GM23338 (cell line): ENCODE measurements at regions not wholly inside any gene's neighbourhood (a gene's known extent, or its start where the extent isn't known, plus 50 kb on each side); places are given as distances from the start of the nearest gene placed in this dataset.
A peak's percentile ranks its signal among the peaks of the same experiment; 100 is the strongest.

ENCODE experiments used
- ATAC-seq: fragments of 200-7000 bp; cut with Tn5 transposase; 3 replicates; pipeline ENCODE4 v1.9.1; 2020
- DNase-seq: peaks from one replicate; pipeline ENCODE4 v3.0.0-alpha.2; 2015; ENCODE audit warnings: low spot score
- H2AFZ ChIP-seq: fragments of 200-600 bp; sonication (generic); 2 replicates; pipeline ENCODE4 v1.8.0; 2016; ENCODE audit warnings: antibody characterized with exemption, mild to moderate bottlenecking, moderate library complexity
- H3F3A ChIP-seq: fragments of 200-600 bp; sonication (generic); replicated peaks from 2 replicates; pipeline ENCODE4 v1.8.0; 2017; ENCODE audit warnings: antibody characterized with exemption, mixed run types, low read depth
- H3K27ac ChIP-seq: fragments of 200-600 bp; sonication (generic); 2 replicates; pipeline ENCODE4 v1.6.1; 2016; ENCODE audit warnings: low read depth
- H3K27me3 ChIP-seq: fragments of 200-600 bp; sonication (generic); 2 replicates; pipeline ENCODE4 v1.8.0; 2016; ENCODE audit warnings: mild to moderate bottlenecking, mixed run types, moderate library complexity; ENCODE audit not compliant: insufficient read depth
- H3K36me3 ChIP-seq: fragments of 200-600 bp; sonication (generic); 2 replicates; pipeline ENCODE4 v1.8.0; 2016; ENCODE audit warnings: mild to moderate bottlenecking; ENCODE audit not compliant: insufficient read depth
- H3K4me1 ChIP-seq: fragments of 200-600 bp; sonication (generic); 2 replicates; pipeline ENCODE4 v1.8.0; 2016; ENCODE audit warnings: mild to moderate bottlenecking, moderate library complexity; ENCODE audit not compliant: insufficient read depth
- H3K4me2 ChIP-seq: fragments of 200-600 bp; sonication (generic); 2 replicates; pipeline ENCODE4 v1.7.1; 2017; ENCODE audit warnings: mixed run types
- H3K4me3 ChIP-seq: fragments of 200-600 bp; sonication (generic); 2 replicates; pipeline ENCODE4 v1.6.1; 2016; ENCODE audit warnings: mixed run types
- H3K79me2 ChIP-seq: fragments of 200-600 bp; sonication (generic); replicated peaks from 2 replicates; pipeline ENCODE4 v1.8.0; 2017; ENCODE audit warnings: mild to moderate bottlenecking; ENCODE audit not compliant: insufficient read depth
- H3K9me2 ChIP-seq: fragments of 200-600 bp; sonication (generic); 2 replicates; pipeline ENCODE4 v1.8.0; 2017; ENCODE audit not compliant: insufficient read depth
- H4K20me1 ChIP-seq: fragments of 200-600 bp; sonication (generic); replicated peaks from 2 replicates; pipeline ENCODE4 v1.8.0; 2017; ENCODE audit warnings: mild to moderate bottlenecking; ENCODE audit not compliant: insufficient read depth
- H3K27ac Mint-ChIP-seq: 2 replicates; pipeline ENCODE4 v1.8.0; 2020; ENCODE audit warnings: inconsistent platforms, mild to moderate bottlenecking, moderate library complexity, mixed read lengths
- H3K27me3 Mint-ChIP-seq: 3 replicates; pipeline ENCODE4 v1.8.0; 2022; ENCODE audit warnings: low read depth, mild to moderate bottlenecking, moderate library complexity, mixed read lengths, inconsistent platforms; ENCODE audit not compliant: insufficient read depth, poor library complexity
- H3K36me3 Mint-ChIP-seq: 3 replicates; pipeline ENCODE4 v1.8.0; 2021; ENCODE audit warnings: low read depth, mild to moderate bottlenecking, inconsistent platforms, moderate library complexity, mixed read lengths
- H3K4me1 Mint-ChIP-seq: 3 replicates; pipeline ENCODE4 v1.8.0; 2020; ENCODE audit warnings: mild to moderate bottlenecking, inconsistent platforms, mixed read lengths
- H3K4me3 Mint-ChIP-seq: 3 replicates; pipeline ENCODE4 v1.8.0; 2021; ENCODE audit warnings: moderate library complexity, mild to moderate bottlenecking, inconsistent platforms, mixed read lengths
- H3K9me3 Mint-ChIP-seq: 3 replicates; pipeline ENCODE4 v1.8.0; 2020; ENCODE audit warnings: moderate library complexity, mild to moderate bottlenecking, inconsistent platforms, mixed read lengths
- EZH2phosphoT487 ChIP-seq: fragments of 200-600 bp; sonication (generic); IDR thresholded peaks from one replicate; pipeline ENCODE4 v1.8.1; 2018; ENCODE audit warnings: antibody characterized with exemption; ENCODE audit not compliant: unreplicated experiment
- JUNB ChIP-seq: IDR thresholded peaks from one replicate; pipeline ENCODE4 v1.6.1; 2016; ENCODE audit warnings: antibody characterized with exemption; ENCODE audit not compliant: unreplicated experiment
- NANOG ChIP-seq: IDR thresholded peaks from 2 replicates; pipeline ENCODE4 v1.6.1; 2016; ENCODE audit warnings: antibody characterized with exemption, borderline replicate concordance
- REST ChIP-seq: IDR thresholded peaks from one replicate; pipeline ENCODE4 v1.6.1; 2018; ENCODE audit warnings: antibody characterized with exemption; ENCODE audit not compliant: unreplicated experiment
- STAT1 ChIP-seq: IDR thresholded peaks from one replicate; pipeline ENCODE4 v1.6.1; 2016; ENCODE audit warnings: antibody characterized with exemption; ENCODE audit not compliant: unreplicated experiment
- ZNF114 ChIP-seq: fragments of 250-450 bp; sonication (Bioruptor Pico); IDR thresholded peaks from 2 replicates; pipeline ENCODE4 v1.5.0; 2020; ENCODE audit warnings: mild to moderate bottlenecking, moderate library complexity
- ZNF462 ChIP-seq: fragments of 250-450 bp; sonication (Bioruptor Pico); IDR thresholded peaks from 2 replicates; pipeline ENCODE4 v1.5.0; 2020; ENCODE audit warnings: mild to moderate bottlenecking, moderate library complexity

DNA sequence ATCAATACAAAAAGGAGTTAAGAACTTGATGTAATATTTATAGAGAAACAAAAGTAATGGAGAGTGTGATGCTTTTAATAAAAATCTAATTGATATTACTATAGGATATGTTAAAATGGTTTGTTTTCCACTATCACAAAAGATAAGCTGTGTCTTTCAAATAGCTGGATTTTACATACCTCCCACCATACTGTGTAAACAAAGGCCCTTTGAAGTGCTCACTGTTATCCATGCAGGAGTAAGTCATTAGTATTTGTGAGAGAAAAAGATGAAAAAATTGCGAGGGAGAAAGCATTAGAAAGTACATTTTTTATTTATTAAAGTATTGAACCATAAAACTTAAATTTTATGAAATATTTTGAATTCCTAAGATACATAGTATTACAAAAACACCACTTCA is 733.0 kb downstream of the GRIK2 start:
- H3F3A ChIP-seq, result no peaks in the 10 kb centered on the region
- no peak overlapping the region for H3K4me2 ChIP-seq
- H3K4me1 ChIP-seq, result 0 out of 2 replicates have a peak, but pooled peaks cover 5% of the 10 kb centered on the region
- H3K4me3 Mint-ChIP-seq, result no peak overlapping the region
- no peaks in the 10 kb centered on the region for H3K9me2 ChIP-seq
- no peak overlapping the region for H3K27ac Mint-ChIP-seq
- H3K4me3 ChIP-seq, result no peak overlapping the region
- DNase-seq, result peak; percentile 6
- H3K27me3 ChIP-seq, result no peaks in the 10 kb centered on the region
- H3K27me3 Mint-ChIP-seq, result peaks cover 2% of the 10 kb centered on the region
- H4K20me1 ChIP-seq, result no peaks in the 10 kb centered on the region
- no peaks in the 10 kb centered on the region for H3K9me3 Mint-ChIP-seq
- H3K4me1 Mint-ChIP-seq, result peaks cover 10% of the 10 kb centered on the region
- peak; percentile 35; the same call in 1 of the 3 replicates for ATAC-seq
- H2AFZ ChIP-seq, result no peak overlapping the region
- H3K36me3 Mint-ChIP-seq, result no peaks in the 10 kb centered on the region
- no peaks in the 10 kb centered on the region for H3K36me3 ChIP-seq
- H3K27ac ChIP-seq, result no peak overlapping the region
- no peak for TF ChIP-seq NANOG
- TF ChIP-seq EZH2phosphoT487, result no peak
- no peak for TF ChIP-seq STAT1
- no peaks in the 10 kb centered on the region for H3K79me2 ChIP-seq

GRCh38 chr6:102127253-102127652 is 733.7 kb downstream of the GRIK2 start:
- H4K20me1 ChIP-seq, result no peaks in the 10 kb centered on the region
- no peak overlapping the region for H3K27ac Mint-ChIP-seq
- H2AFZ ChIP-seq, result no peak overlapping the region
- 0 out of 2 replicates have a peak, but pooled peaks cover 5% of the 10 kb centered on the region for H3K4me1 ChIP-seq
- H3F3A ChIP-seq, result no peaks in the 10 kb centered on the region
- DNase-seq, result no peak
- no peaks in the 10 kb centered on the region for H3K9me3 Mint-ChIP-seq
- H3K4me3 ChIP-seq, result no peak overlapping the region
- H3K4me2 ChIP-seq, result no peak overlapping the region
- H3K79me2 ChIP-seq, result no peaks in the 10 kb centered on the region
- H3K4me1 Mint-ChIP-seq, result peaks cover 10% of the 10 kb centered on the region
- H3K4me3 Mint-ChIP-seq, result no peak overlapping the region
- H3K27me3 ChIP-seq, result no peaks in the 10 kb centered on the region
- no peak overlapping the region for H3K27ac ChIP-seq
- no peak for TF ChIP-seq STAT1
- no peak for TF ChIP-seq ZNF114
- no peak for TF ChIP-seq ZNF462 (CRISPR knock-in tag)
- no peak for TF ChIP-seq JUNB
- no peak for TF ChIP-seq EZH2phosphoT487
- TF ChIP-seq REST, result no peak
- no peaks in the 10 kb centered on the region for H3K36me3 Mint-ChIP-seq
- H3K27me3 Mint-ChIP-seq, result peaks cover 2% of the 10 kb centered on the region
- H3K36me3 ChIP-seq, result no peaks in the 10 kb centered on the region
- no peaks in the 10 kb centered on the region for H3K9me2 ChIP-seq
- no peak for ATAC-seq
